ENCODE measurements at regions not wholly inside any gene's neighbourhood (a gene's known extent, or its start where the extent isn't known, plus 50 kb on each side); places are given as distances from the start of the nearest gene placed in this dataset.

DNA sequence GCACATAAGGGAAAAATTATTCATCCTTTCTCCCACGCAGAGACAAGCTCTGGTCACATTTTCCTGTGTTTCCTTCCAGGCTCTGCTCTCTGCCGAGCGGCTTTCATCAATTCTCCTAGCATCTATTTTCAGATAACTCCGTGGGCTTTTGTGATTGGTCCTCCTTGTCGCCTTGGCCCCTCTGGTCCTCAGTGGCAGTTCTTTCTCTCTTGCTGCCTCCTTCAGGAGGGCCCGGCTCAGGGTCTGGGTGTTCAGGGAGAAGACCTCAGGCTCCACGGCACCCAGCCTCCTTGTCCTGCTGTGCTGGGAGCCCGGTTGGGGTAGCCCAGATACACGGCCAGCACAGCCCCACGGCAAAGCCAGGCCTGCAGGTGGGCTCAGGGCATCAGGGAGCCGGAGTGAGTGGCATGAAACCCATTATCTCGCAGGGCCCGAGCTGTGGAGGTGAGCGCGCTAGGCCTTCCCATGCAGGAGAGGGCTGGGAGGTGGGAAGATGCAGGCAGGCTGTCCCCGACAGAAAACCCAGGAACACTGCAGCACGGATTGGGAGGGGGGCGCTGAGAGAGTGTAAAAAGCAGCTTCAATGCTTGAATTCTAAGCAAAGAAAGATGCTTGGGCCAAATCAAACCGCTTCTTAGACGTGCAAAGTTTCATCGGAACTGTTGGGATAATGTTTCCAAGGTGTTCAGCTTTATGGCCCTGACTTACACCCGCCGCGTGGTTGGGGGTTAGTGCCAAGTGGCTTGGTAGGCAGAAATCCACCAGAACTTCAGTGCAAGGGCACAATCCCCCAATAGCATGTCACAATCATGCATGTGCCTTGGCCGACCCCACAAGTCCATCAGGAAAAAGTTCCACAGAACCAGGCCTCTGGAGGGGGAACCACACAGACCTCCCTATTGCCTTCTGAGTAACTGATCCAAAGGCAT, 81.9 kb upstream of the WNT7B start:
- peaks cover 0 to 63% (median 0%) of the 10 kb centered on the region in 3 donors for H3K27me3 ChIP-seq (ENCODE audit: control insufficient read depth in 3 of 3, insufficient read depth in 3 of 3, low read length in 3 of 3)
- H3K4me3 ChIP-seq (ENCODE audit: low read depth in 1 of 3, low read length in 3 of 3), result no peak overlapping the region
- WGBS, 3 donors, result 71 to 88% (median 85%) methylated on average over 25 of the region's 25 CpGs
- H3K9me3 ChIP-seq (ENCODE audit: control insufficient read depth in 2 of 2, insufficient read depth in 1 of 2, low read depth in 1 of 2, low read length in 1 of 2), result peaks cover 0 to 3% of the 10 kb centered on the region in 2 donors
- H3K27ac ChIP-seq (ENCODE audit: low read depth in 1 of 3, low read length in 2 of 3), result peak overlapping the region; percentile 25 to 65 (median 51)
- no peak for FAIRE-seq
- peaks cover 0 to 3% (median 0%) of the 10 kb centered on the region in 3 donors for H3K36me3 ChIP-seq (ENCODE audit: control insufficient read depth in 3 of 3, insufficient read depth in 2 of 3, low read depth in 1 of 3, low read length in 3 of 3)
- peaks cover 5 to 8% (median 5%) of the 10 kb centered on the region in 3 donors for H3K4me1 ChIP-seq (ENCODE audit: control insufficient read depth in 3 of 3, insufficient read depth in 2 of 3, low read depth in 1 of 3, low read length in 2 of 3)
- DNase-seq, result no peak

DNA sequence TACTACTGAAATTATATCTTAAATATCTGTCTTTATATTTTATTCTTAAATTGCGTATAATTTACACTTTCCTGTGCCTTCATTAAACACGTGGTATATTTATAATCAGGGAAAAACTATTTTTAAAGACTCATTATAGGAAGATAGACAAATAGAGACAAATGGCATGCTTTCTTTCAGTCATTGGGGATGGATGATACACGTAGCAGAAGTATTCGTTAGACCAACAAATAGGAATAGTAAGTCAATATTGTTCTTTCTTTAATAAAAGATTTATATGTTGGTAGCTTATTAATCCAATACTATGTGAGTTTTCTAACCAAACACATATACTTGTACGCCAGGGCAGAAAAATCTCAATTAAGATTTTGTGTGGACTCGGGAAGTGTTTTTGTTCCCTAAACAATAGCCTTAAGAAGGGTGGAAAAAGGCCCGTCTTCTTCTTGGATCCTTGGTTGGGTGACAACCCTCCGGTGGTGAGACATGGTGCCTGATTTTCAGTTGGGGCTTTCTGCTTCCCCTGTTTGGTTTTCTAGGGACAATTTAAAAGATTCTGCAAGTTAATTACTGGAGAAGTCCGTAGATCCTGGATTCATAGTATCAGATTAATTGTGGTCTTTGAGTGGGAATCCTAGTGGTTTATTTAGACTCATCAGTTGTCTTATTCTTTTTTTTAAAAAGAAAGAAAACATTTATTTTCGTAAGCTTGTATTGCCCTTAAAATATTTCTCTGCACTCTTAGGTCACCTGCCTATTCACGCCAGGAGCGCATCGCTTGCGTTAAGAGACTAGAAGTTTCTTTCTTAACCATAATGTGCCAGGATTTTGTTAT, 83.5 kb upstream of the WNT7B start:
- FAIRE-seq (no peak), DNase-seq (no peak)
- Histone ChIP-seq H3K27ac (ENCODE audit: low read depth in 1 of 3, low read length in 2 of 3) (peak overlapping the region in 1 of 3 donors; percentile 60), H3K27me3 (ENCODE audit: control insufficient read depth in 3 of 3, insufficient read depth in 3 of 3, low read length in 3 of 3) (peaks cover 0 to 75% (median 0%) of the 10 kb centered on the region in 3 donors), H3K4me1 (ENCODE audit: control insufficient read depth in 3 of 3, insufficient read depth in 2 of 3, low read depth in 1 of 3, low read length in 2 of 3) (peaks cover 0 to 8% (median 7%) of the 10 kb centered on the region in 3 donors), H3K36me3 (ENCODE audit: control insufficient read depth in 3 of 3, insufficient read depth in 2 of 3, low read depth in 1 of 3, low read length in 3 of 3) (peaks cover 0 to 3% (median 0%) of the 10 kb centered on the region in 3 donors), H3K4me3 (ENCODE audit: low read depth in 1 of 3, low read length in 3 of 3) (peak overlapping the region in 1 of 3 donors; percentile 57), H3K9me3 (ENCODE audit: control insufficient read depth in 2 of 2, insufficient read depth in 1 of 2, low read depth in 1 of 2, low read length in 1 of 2) (peaks cover 0 to 3% of the 10 kb centered on the region in 2 donors)
- 68 to 72% (median 69%) methylated on average over 14 of the region's 14 CpGs for WGBS, 3 donors

DNA sequence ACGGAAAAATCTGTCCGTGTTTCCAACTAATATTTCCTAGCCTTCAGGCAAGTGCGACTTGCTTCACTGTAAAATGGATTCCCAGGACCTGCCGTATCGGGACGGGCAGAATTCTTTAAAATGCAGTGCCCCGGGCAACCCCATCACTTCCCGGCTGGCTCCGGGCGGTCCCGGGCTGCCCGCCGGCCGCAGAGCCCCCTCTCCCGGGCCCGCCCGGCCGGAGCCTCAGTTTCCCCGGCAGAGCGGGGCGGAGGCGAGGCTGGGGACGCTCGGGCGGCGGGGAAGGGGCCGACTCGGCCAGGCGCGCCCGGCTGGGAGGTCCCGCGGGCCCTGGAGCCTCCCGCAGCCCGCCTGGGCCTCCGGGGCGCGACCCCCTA, 84.2 kb upstream of the WNT7B start:
- Histone ChIP-seq H3K4me3 (ENCODE audit: low read depth in 1 of 3, low read length in 3 of 3) (peak overlapping the region in 1 of 3 donors; percentile 57), H3K27ac (ENCODE audit: low read depth in 1 of 3, low read length in 2 of 3) (peak overlapping the region in 1 of 3 donors; percentile 60), H3K27me3 (ENCODE audit: control insufficient read depth in 3 of 3, insufficient read depth in 3 of 3, low read length in 3 of 3) (peaks cover 0 to 74% (median 0%) of the 10 kb centered on the region in 3 donors), H3K9me3 (ENCODE audit: control insufficient read depth in 2 of 2, insufficient read depth in 1 of 2, low read depth in 1 of 2, low read length in 1 of 2) (peaks cover 0 to 3% of the 10 kb centered on the region in 2 donors), H3K4me1 (ENCODE audit: control insufficient read depth in 3 of 3, insufficient read depth in 2 of 3, low read depth in 1 of 3, low read length in 2 of 3) (peaks cover 0 to 5% (median 4%) of the 10 kb centered on the region in 3 donors), H3K36me3 (ENCODE audit: control insufficient read depth in 3 of 3, insufficient read depth in 2 of 3, low read depth in 1 of 3, low read length in 3 of 3) (peaks cover 0 to 3% (median 0%) of the 10 kb centered on the region in 3 donors)
- no peak for DNase-seq
- FAIRE-seq, result no peak
- WGBS, 3 donors, result 11 to 49% (median 40%) methylated on average over 33 to 38 of the region's 38 CpGs

DNA sequence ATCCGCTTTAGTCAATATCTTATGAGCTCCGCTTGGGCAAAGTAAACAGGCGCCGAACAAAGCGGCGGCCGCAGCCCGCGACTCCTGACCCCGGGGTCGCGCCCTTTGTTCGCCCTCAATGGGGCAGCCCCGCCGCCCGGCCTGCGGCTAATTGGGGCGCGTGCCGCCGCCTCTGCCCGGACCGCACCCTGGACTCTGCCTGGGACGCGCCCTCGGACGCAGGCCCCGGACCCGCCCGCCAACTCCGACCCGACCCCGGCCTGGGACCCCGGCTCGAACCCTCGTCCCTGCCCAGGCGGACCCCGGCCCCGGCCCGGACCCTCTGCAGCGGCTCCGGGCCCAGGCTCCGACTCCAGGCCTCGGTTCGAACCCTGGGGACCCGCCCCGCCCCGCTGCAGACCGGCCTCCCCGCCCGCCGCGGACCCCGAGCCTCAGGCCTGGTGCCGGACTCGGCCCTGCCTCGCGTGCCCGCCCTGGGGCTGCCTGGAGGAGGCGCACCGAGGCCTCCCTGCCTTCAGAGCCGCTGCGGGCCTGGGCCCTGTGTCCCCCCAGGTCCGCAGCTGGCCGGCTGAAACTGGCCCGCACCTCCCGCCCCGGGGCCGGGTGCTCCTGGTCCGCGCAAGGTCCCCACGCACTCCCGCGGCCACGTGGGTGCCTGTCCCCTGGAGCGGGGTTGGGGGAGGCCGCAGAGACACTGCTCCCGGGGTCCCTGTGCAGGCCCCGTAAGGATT, 84.7 kb upstream of the WNT7B start:
- no peak for FAIRE-seq
- Histone ChIP-seq H3K9me3 (ENCODE audit: control insufficient read depth in 2 of 2, insufficient read depth in 1 of 2, low read depth in 1 of 2, low read length in 1 of 2) (peaks cover 0 to 3% of the 10 kb centered on the region in 2 donors), H3K27me3 (ENCODE audit: control insufficient read depth in 3 of 3, insufficient read depth in 3 of 3, low read length in 3 of 3) (peaks cover 0 to 74% (median 0%) of the 10 kb centered on the region in 3 donors), H3K4me1 (ENCODE audit: control insufficient read depth in 3 of 3, insufficient read depth in 2 of 3, low read depth in 1 of 3, low read length in 2 of 3) (peaks cover 0 to 5% (median 4%) of the 10 kb centered on the region in 3 donors), H3K36me3 (ENCODE audit: control insufficient read depth in 3 of 3, insufficient read depth in 2 of 3, low read depth in 1 of 3, low read length in 3 of 3) (peaks cover 0 to 3% (median 0%) of the 10 kb centered on the region in 3 donors), H3K27ac (ENCODE audit: low read depth in 1 of 3, low read length in 2 of 3) (peak overlapping the region in 2 of 3 donors; percentile 21 to 60), H3K4me3 (ENCODE audit: low read depth in 1 of 3, low read length in 3 of 3) (peak overlapping the region in 1 of 3 donors; percentile 57)
- 48 to 64% (median 61%) methylated on average over 62 to 79 of the region's 79 CpGs for WGBS, 3 donors
- peak in 1 of 2 donors; percentile 65 for DNase-seq

DNA sequence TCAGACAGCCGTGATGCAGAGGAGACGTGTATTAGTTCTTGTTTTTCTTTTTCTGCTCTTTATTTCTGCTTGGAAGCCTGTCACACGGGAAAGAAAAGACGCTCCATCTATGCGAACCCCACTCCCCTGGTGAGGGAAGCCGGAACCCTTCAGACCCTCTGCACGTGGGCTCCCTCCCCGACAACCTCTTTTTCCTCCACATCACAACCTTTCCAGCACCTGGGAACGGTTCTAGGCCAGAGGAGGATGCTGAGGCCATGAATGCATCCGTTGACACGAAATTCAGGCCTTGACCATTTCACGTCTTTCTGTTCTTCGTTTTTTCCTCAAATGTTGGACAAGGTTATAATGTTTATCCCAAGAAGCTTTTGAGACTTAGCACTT, 85.3 kb upstream of the WNT7B start:
- H3K4me1 ChIP-seq (ENCODE audit: control insufficient read depth in 3 of 3, insufficient read depth in 2 of 3, low read depth in 1 of 3, low read length in 2 of 3), result peaks cover 0 to 5% (median 4%) of the 10 kb centered on the region in 3 donors
- WGBS, 3 donors, result 82 to 90% (median 88%) methylated on average over 13 of the region's 13 CpGs
- H3K27ac ChIP-seq (ENCODE audit: low read depth in 1 of 3, low read length in 2 of 3), result peak overlapping the region in 1 of 3 donors; percentile 22
- no peak overlapping the region for H3K4me3 ChIP-seq (ENCODE audit: low read depth in 1 of 3, low read length in 3 of 3)
- no peak for DNase-seq
- H3K9me3 ChIP-seq (ENCODE audit: control insufficient read depth in 2 of 2, insufficient read depth in 1 of 2, low read depth in 1 of 2, low read length in 1 of 2), result peaks cover 0 to 3% of the 10 kb centered on the region in 2 donors
- peaks cover 0 to 3% (median 0%) of the 10 kb centered on the region in 3 donors for H3K36me3 ChIP-seq (ENCODE audit: control insufficient read depth in 3 of 3, insufficient read depth in 2 of 3, low read depth in 1 of 3, low read length in 3 of 3)
- peaks cover 0 to 80% (median 0%) of the 10 kb centered on the region in 3 donors for H3K27me3 ChIP-seq (ENCODE audit: control insufficient read depth in 3 of 3, insufficient read depth in 3 of 3, low read length in 3 of 3)
- FAIRE-seq, result no peak

DNA sequence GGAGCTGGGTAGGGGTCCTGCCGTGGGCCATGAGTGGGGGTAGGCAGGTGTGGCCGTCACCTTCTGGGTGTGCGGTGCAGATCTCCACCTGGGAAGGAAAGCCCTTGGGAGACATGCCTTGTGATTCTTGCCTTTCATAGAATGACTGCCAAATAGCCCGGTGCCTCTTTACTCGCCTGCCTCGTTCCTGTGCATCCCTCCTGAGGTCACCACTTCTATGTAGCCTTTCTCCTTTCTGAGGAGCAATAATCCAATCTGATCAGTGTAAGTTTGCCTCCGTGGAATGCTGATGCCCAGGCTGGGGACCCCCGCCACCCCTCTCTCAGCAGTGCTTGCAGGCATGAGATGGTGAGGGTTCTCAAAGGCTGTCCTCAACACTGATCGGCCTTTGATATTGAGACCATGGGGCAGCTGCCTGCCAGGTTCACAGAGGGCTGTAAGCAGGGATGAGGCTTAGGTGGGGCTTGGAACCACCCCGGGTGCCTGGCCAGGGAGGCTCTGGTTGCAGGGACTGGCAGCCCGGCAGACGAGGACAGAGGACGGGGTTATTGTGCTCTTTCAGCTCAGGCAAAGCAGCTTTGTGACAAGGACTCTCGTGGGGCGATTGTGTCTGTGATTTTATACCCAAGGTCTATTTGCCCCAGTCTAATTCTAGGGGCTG, 86.1 kb upstream of the WNT7B start:
- Histone ChIP-seq H3K9me3 (ENCODE audit: control insufficient read depth in 2 of 2, insufficient read depth in 1 of 2, low read depth in 1 of 2, low read length in 1 of 2) (peaks cover 0 to 3% of the 10 kb centered on the region in 2 donors), H3K4me1 (ENCODE audit: control insufficient read depth in 3 of 3, insufficient read depth in 2 of 3, low read depth in 1 of 3, low read length in 2 of 3) (peaks cover 0 to 4% (median 0%) of the 10 kb centered on the region in 3 donors), H3K4me3 (ENCODE audit: low read depth in 1 of 3, low read length in 3 of 3) (no peak overlapping the region), H3K36me3 (ENCODE audit: control insufficient read depth in 3 of 3, insufficient read depth in 2 of 3, low read depth in 1 of 3, low read length in 3 of 3) (peaks cover 0 to 3% (median 0%) of the 10 kb centered on the region in 3 donors), H3K27me3 (ENCODE audit: control insufficient read depth in 3 of 3, insufficient read depth in 3 of 3, low read length in 3 of 3) (peaks cover 0 to 80% (median 0%) of the 10 kb centered on the region in 3 donors), H3K27ac (ENCODE audit: low read depth in 1 of 3, low read length in 2 of 3) (peak overlapping the region in 1 of 3 donors; percentile 70)
- WGBS, 3 donors, result 77 to 79% (median 78%) methylated on average over 15 of the region's 15 CpGs
- FAIRE-seq (no peak), DNase-seq (no peak)

DNA sequence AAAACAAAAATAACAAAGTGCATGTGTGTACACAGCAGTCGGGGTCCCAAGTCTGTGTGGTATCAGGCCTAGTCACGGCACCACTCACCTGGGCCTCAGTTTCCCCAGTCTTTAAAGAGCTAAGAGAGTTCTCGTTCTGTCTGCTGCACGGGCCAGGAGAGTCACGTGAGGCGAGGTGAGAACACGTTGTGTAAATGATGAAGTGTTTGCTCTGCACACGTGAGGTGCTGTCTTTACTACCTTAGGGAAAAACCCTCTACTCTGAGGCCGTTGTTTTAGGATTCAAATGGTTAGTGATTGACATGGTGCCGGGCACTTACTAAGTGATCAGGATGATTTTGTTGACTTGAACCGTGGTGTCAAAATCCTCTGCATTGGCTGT, 86.5 kb upstream of the PPARA start:
- FAIRE-seq (no peak), DNase-seq (no peak)
- Histone ChIP-seq H3K4me3 (ENCODE audit: low read depth in 1 of 3, low read length in 3 of 3) (no peak overlapping the region), H3K4me1 (ENCODE audit: control insufficient read depth in 3 of 3, insufficient read depth in 2 of 3, low read depth in 1 of 3, low read length in 2 of 3) (peaks cover 0 to 4% (median under 1%) of the 10 kb centered on the region in 3 donors), H3K36me3 (ENCODE audit: control insufficient read depth in 3 of 3, insufficient read depth in 2 of 3, low read depth in 1 of 3, low read length in 3 of 3) (no peaks in the 10 kb centered on the region), H3K27ac (ENCODE audit: low read depth in 1 of 3, low read length in 2 of 3) (peak overlapping the region in 2 of 3 donors; percentile 67 to 70), H3K27me3 (ENCODE audit: control insufficient read depth in 3 of 3, insufficient read depth in 3 of 3, low read length in 3 of 3) (peaks cover 0 to 74% (median 0%) of the 10 kb centered on the region in 3 donors), H3K9me3 (ENCODE audit: control insufficient read depth in 2 of 2, insufficient read depth in 1 of 2, low read depth in 1 of 2, low read length in 1 of 2) (peaks cover 0 to 3% of the 10 kb centered on the region in 2 donors)
- 66 to 80% (median 73%) methylated on average over 11 of the region's 11 CpGs for WGBS, 3 donors
